KMS-11 (cell line): ENCODE measurements at regions not wholly inside any gene's neighbourhood (a gene's known extent, or its start where the extent isn't known, plus 50 kb on each side); places are given as distances from the start of the nearest gene placed in this dataset.
"Not testable (repeated sequence)": the region's sequence is repeated elsewhere in the genome, so short reads cannot be mapped to it uniquely, and the experiment has no call there.

Experiments used
- H2AFZ ChIP-seq: fragments of 200-600 bp; sonication (generic); 2 replicates; pipeline ENCODE4 v1.6.1; 2016; ENCODE audit warnings: antibody characterized with exemption, mixed run types, low read depth
- H3K27ac ChIP-seq: fragments of 200-600 bp; sonication (generic); 2 replicates; pipeline ENCODE4 v1.6.1; 2016; ENCODE audit warnings: mild to moderate bottlenecking, mixed run types
- H3K27me3 ChIP-seq: fragments of 200-600 bp; sonication (generic); 2 replicates; pipeline ENCODE4 v1.6.1; 2017; ENCODE audit warnings: mild to moderate bottlenecking, low read depth, mixed run types, moderate library complexity; ENCODE audit not compliant: insufficient read depth
- H3K36me3 ChIP-seq: fragments of 200-600 bp; sonication (generic); 2 replicates; pipeline ENCODE4 v1.6.1; 2017; ENCODE audit warnings: mild to moderate bottlenecking, mixed run types; ENCODE audit not compliant: insufficient read depth
- H3K4me1 ChIP-seq: fragments of 200-600 bp; sonication (generic); 2 replicates; pipeline ENCODE4 v1.6.1; 2016; ENCODE audit warnings: mild to moderate bottlenecking, low read depth, mixed run types; ENCODE audit not compliant: poor library complexity, severe bottlenecking
- H3K4me2 ChIP-seq: fragments of 200-600 bp; sonication (generic); 2 replicates; pipeline ENCODE4 v1.7.0; 2016; ENCODE audit warnings: mild to moderate bottlenecking, mixed run types
- H3K4me3 ChIP-seq: fragments of 200-600 bp; sonication (generic); IDR thresholded peaks from 2 replicates; pipeline ENCODE4 v1.6.1; 2017; ENCODE audit warnings: low read depth, low read length, mixed read lengths; ENCODE audit not compliant: insufficient read depth
- H3K79me2 ChIP-seq: fragments of 200-600 bp; sonication (generic); 2 replicates; pipeline ENCODE4 v1.6.1; 2016; ENCODE audit warnings: low read depth, mixed run types; ENCODE audit not compliant: insufficient read depth
- H3K9ac ChIP-seq: fragments of 200-600 bp; sonication (generic); 2 replicates; pipeline ENCODE4 v1.6.1; 2016; ENCODE audit warnings: mild to moderate bottlenecking, mixed run types
- H4K20me1 ChIP-seq: fragments of 200-600 bp; sonication (generic); 2 replicates; pipeline ENCODE4 v1.6.1; 2016; ENCODE audit warnings: mild to moderate bottlenecking, mixed run types; ENCODE audit not compliant: insufficient read depth
- CTCF ChIP-seq: fragments of 200-600 bp; sonication (generic); conservative IDR thresholded peaks from 2 replicates; pipeline ENCODE4 v1.6.1; 2017; ENCODE audit warnings: low read depth, mild to moderate bottlenecking, antibody characterized with exemption, low read length, moderate library complexity, mixed read lengths

DNA sequence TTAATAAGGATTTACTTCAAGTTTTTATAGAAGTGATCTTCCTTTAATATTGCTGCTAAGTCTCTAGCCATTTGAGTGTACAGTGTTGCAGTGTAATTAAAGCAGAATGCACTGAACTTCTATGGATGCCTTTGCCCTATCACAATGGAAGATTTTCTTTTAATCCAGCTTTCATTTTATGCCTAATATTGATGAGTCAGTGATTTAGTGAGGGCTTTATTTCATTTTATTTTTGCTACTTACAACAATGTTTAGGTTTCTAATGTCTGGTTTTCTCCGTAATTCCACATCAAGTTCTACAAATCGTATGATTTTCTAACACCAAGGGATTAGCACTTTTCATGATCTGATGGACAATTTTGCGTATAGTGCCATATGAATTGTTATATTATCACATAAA is 504.1 kb downstream of the PCDH11X start:
- Histone ChIP-seq H3K79me2 (no peaks in the 10 kb centered on the region), H3K9ac (no peak overlapping the region), H4K20me1 (no peaks in the 10 kb centered on the region), H3K27me3 (no peaks in the 10 kb centered on the region), H3K36me3 (no peaks in the 10 kb centered on the region), H3K4me3 (no peak overlapping the region), H2AFZ (no peak overlapping the region), H3K4me1 (no peaks in the 10 kb centered on the region), H3K27ac (no peak overlapping the region), H3K4me2 (no peak overlapping the region)
- TF ChIP-seq CTCF, result no peak

GRCh38 chrX:92298067-92298466 is 518.9 kb downstream of the PCDH11X start:
- not testable (repeated sequence) for H4K20me1 ChIP-seq, H3K4me1 ChIP-seq, H2AFZ ChIP-seq, H3K4me3 ChIP-seq, H3K4me2 ChIP-seq, H3K27me3 ChIP-seq, H3K79me2 ChIP-seq, H3K36me3 ChIP-seq, H3K9ac ChIP-seq, H3K27ac ChIP-seq

- H3K27ac ChIP-seq, H3K4me2 ChIP-seq, H4K20me1 ChIP-seq, H3K9ac ChIP-seq, H3K79me2 ChIP-seq, H2AFZ ChIP-seq, H3K36me3 ChIP-seq, H3K4me3 ChIP-seq, H3K27me3 ChIP-seq, H3K4me1 ChIP-seq: not testable (repeated sequence)
Observed at GRCh38 chrX:92333194-92333593, 554.0 kb downstream of the PCDH11X start.

DNA sequence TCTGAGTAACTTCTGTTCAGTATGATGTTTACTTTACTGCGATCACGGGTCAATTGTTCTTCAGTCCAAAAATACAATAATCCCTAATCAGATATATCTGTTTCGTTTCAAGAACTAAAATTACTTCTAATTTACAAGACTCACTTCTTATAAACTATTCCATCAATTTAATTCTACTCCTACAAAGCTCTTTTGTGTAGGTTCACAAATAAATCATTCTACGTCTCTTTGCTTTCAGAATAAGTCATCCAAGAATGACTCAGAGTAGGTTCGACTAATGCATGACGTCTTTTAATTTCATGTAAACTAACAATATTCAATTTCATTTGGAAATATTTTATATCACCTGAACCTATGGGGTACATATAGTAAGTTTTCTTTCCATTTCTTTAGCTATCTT is 571.9 kb downstream of the PCDH11X start:
- H3K4me3 ChIP-seq, H3K9ac ChIP-seq, H3K36me3 ChIP-seq, H4K20me1 ChIP-seq, H3K27ac ChIP-seq, H2AFZ ChIP-seq, H3K4me1 ChIP-seq, H3K27me3 ChIP-seq, H3K79me2 ChIP-seq, H3K4me2 ChIP-seq: not testable (repeated sequence)

- TF ChIP-seq CTCF, result no peak
Observed at GRCh38 chrX:92351511-92351910, 572.3 kb downstream of the PCDH11X start.

More at GRCh38 chrX:92351511-92351910, 572.3 kb downstream of the PCDH11X start:
- H3K4me1 ChIP-seq, result no peaks in the 10 kb centered on the region
- H3K4me3 ChIP-seq, result no peak overlapping the region
- no peak overlapping the region for H3K4me2 ChIP-seq
- no peaks in the 10 kb centered on the region for H4K20me1 ChIP-seq
- no peak overlapping the region for H3K9ac ChIP-seq
- no peaks in the 10 kb centered on the region for H3K27me3 ChIP-seq
- H2AFZ ChIP-seq, result no peak overlapping the region
- no peaks in the 10 kb centered on the region for H3K79me2 ChIP-seq
- no peaks in the 10 kb centered on the region for H3K36me3 ChIP-seq
- no peak overlapping the region for H3K27ac ChIP-seq
